Hepatocyte (in vitro differentiated cells): ENCODE measurements at regions not wholly inside any gene's neighbourhood (a gene's known extent, or its start where the extent isn't known, plus 50 kb on each side); places are given as distances from the start of the nearest gene placed in this dataset.

ENCODE experiments used
- DNase-seq: peaks from one replicate; pipeline ENCODE4 v3.0.0-alpha.2; 2016; ENCODE audit warnings: low spot score
- H2AFZ ChIP-seq: fragments of 200-600 bp; sonication (generic); 2 replicates; pipeline ENCODE4 v1.6.0; 2016; ENCODE audit warnings: antibody characterized with exemption, mild to moderate bottlenecking
- H3K27ac ChIP-seq: fragments of 200-600 bp; sonication (generic); 2 replicates; pipeline ENCODE4 v1.5.1; 2016; ENCODE audit warnings: mild to moderate bottlenecking
- H3K27me3 ChIP-seq: fragments of 200-600 bp; sonication (generic); 2 replicates; pipeline ENCODE4 v1.6.1; 2016
- H3K36me3 ChIP-seq: fragments of 200-600 bp; sonication (generic); replicated peaks from 2 replicates; pipeline ENCODE4 v1.5.1; 2016; ENCODE audit warnings: low read depth; ENCODE audit not compliant: insufficient read depth
- H3K4me1 ChIP-seq: fragments of 200-600 bp; sonication (generic); 2 replicates; pipeline ENCODE4 v1.5.1; 2016; ENCODE audit warnings: mild to moderate bottlenecking, moderate library complexity; ENCODE audit not compliant: insufficient read depth
- H3K4me2 ChIP-seq: fragments of 200-600 bp; sonication (generic); 2 replicates; pipeline ENCODE4 v1.6.0; 2016
- H3K4me3 ChIP-seq: fragments of 200-600 bp; sonication (generic); 2 replicates; pipeline ENCODE4 v1.5.1; 2016; ENCODE audit warnings: mild to moderate bottlenecking
- H3K79me2 ChIP-seq: fragments of 200-600 bp; sonication (generic); 2 replicates; pipeline ENCODE4 v1.6.0; 2017; ENCODE audit warnings: mild to moderate bottlenecking
- H3K9me2 ChIP-seq: fragments of 200-600 bp; sonication (generic); replicated peaks from 2 replicates; pipeline ENCODE4 v1.6.0; 2017; ENCODE audit warnings: mild to moderate bottlenecking; ENCODE audit not compliant: insufficient read depth
- H3K9me3 ChIP-seq: fragments of 200-600 bp; sonication (generic); 2 replicates; pipeline ENCODE4 v1.5.1; 2016; ENCODE audit warnings: low read depth, mild to moderate bottlenecking
- H4K20me1 ChIP-seq: fragments of 200-600 bp; sonication (generic); 2 replicates; pipeline ENCODE4 v1.6.0; 2016; ENCODE audit warnings: mild to moderate bottlenecking; ENCODE audit not compliant: insufficient read depth, poor library complexity, severe bottlenecking
- CTCF ChIP-seq: fragments of 200-600 bp; sonication (generic); IDR thresholded peaks from 2 replicates; pipeline ENCODE4 v1.5.1; 2016; ENCODE audit warnings: antibody characterized with exemption, mild to moderate bottlenecking; ENCODE audit not compliant: poor library complexity
- EZH2 ChIP-seq: fragments of 200-600 bp; sonication (generic); IDR thresholded peaks from 2 replicates; pipeline ENCODE4 v1.6.1; 2016; ENCODE audit warnings: antibody characterized with exemption, mild to moderate bottlenecking, borderline replicate concordance
- EZH2phosphoT487 ChIP-seq: fragments of 200-600 bp; sonication (generic); IDR thresholded peaks from one replicate; pipeline ENCODE4 v1.6.1; 2018; ENCODE audit warnings: antibody characterized with exemption, mild to moderate bottlenecking, low read depth, moderate library complexity; ENCODE audit not compliant: unreplicated experiment, severe bottlenecking
- WGBS: methylation state at CpG from one replicate; pipeline ENCODE4 v1.1.6; 2016; ENCODE audit warnings: low lambda C conversion rate; ENCODE audit errors: missing lambda C conversion rate; 5-methylcytosine and 5-hydroxymethylcytosine counted together

GRCh38 chr17:77837917-77838316 is 120.6 kb upstream of the TNRC6C start:
- H2AFZ ChIP-seq: no peak overlapping the region
- H3K9me2 ChIP-seq: no peaks in the 10 kb centered on the region
- no peak for DNase-seq
- H3K27me3 ChIP-seq: no peaks in the 10 kb centered on the region
- H3K79me2 ChIP-seq: no peaks in the 10 kb centered on the region
- no peak overlapping the region for H3K4me3 ChIP-seq
- no peak overlapping the region for H3K4me2 ChIP-seq
- H3K36me3 ChIP-seq: no peaks in the 10 kb centered on the region
- H4K20me1 ChIP-seq: no peaks in the 10 kb centered on the region
- H3K4me1 ChIP-seq: peaks cover 20% of the 10 kb centered on the region
- H3K27ac ChIP-seq: no peak overlapping the region
- TF ChIP-seq EZH2 (no peak), EZH2phosphoT487 (no peak)
- 93% methylated on average over 9 of the region's 9 CpGs for WGBS
- H3K9me3 ChIP-seq: no peaks in the 10 kb centered on the region

GRCh38 chr17:77838748-77839697 is 119.5 kb upstream of the TNRC6C start:
- Histone ChIP-seq H3K27ac (peak overlapping the region; percentile 79), H2AFZ (no peak overlapping the region), H3K27me3 (no peaks in the 10 kb centered on the region), H4K20me1 (no peaks in the 10 kb centered on the region), H3K4me1 (peaks cover 20% of the 10 kb centered on the region), H3K4me2 (peak overlapping the region; percentile 60), H3K36me3 (no peaks in the 10 kb centered on the region), H3K9me3 (no peaks in the 10 kb centered on the region), H3K4me3 (no peak overlapping the region), H3K9me2 (no peaks in the 10 kb centered on the region), H3K79me2 (no peaks in the 10 kb centered on the region)
- WGBS: 91% methylated on average over 23 of the region's 23 CpGs
- no peak for TF ChIP-seq EZH2phosphoT487
- DNase-seq: no peak

- peak; percentile 60 for DNase-seq
- TF ChIP-seq EZH2: no peak
- TF ChIP-seq EZH2phosphoT487: no peak
- TF ChIP-seq CTCF: no peak
- H3K27ac ChIP-seq: peak overlapping the region; percentile 79
- H3K9me3 ChIP-seq: no peaks in the 10 kb centered on the region
- WGBS: 58% methylated on average over 16 of the region's 16 CpGs
- H3K27me3 ChIP-seq: no peaks in the 10 kb centered on the region
- no peaks in the 10 kb centered on the region for H3K79me2 ChIP-seq
- H3K36me3 ChIP-seq: no peaks in the 10 kb centered on the region
- H4K20me1 ChIP-seq: no peaks in the 10 kb centered on the region
- peak overlapping the region; percentile 60 for H3K4me2 ChIP-seq
- peaks cover 20% of the 10 kb centered on the region for H3K4me1 ChIP-seq
- no peak overlapping the region for H3K4me3 ChIP-seq
- no peak overlapping the region for H2AFZ ChIP-seq
- no peaks in the 10 kb centered on the region for H3K9me2 ChIP-seq
Measured at GRCh38 chr17:77839698-77840512, 118.6 kb upstream of the TNRC6C start.

- 85% methylated on average over 10 of the region's 10 CpGs for WGBS
- no peaks in the 10 kb centered on the region for H3K36me3 ChIP-seq
- H3K4me3 ChIP-seq: no peak overlapping the region
- peak overlapping the region; percentile 79 for H3K27ac ChIP-seq
- no peaks in the 10 kb centered on the region for H3K9me3 ChIP-seq
- H3K27me3 ChIP-seq: no peaks in the 10 kb centered on the region
- DNase-seq: no peak
- no peak overlapping the region for H2AFZ ChIP-seq
- TF ChIP-seq EZH2phosphoT487 (no peak), CTCF (no peak), EZH2 (no peak)
- no peaks in the 10 kb centered on the region for H3K9me2 ChIP-seq
- H3K4me2 ChIP-seq: peak overlapping the region; percentile 60
- no peaks in the 10 kb centered on the region for H4K20me1 ChIP-seq
- no peaks in the 10 kb centered on the region for H3K79me2 ChIP-seq
- H3K4me1 ChIP-seq: peaks cover 20% of the 10 kb centered on the region
Measured at GRCh38 chr17:77840513-77841165, 117.9 kb upstream of the TNRC6C start.
